ENCODE measurements at regions not wholly inside any gene's neighbourhood (a gene's known extent, or its start where the extent isn't known, plus 50 kb on each side); places are given as distances from the start of the nearest gene placed in this dataset.

DNA sequence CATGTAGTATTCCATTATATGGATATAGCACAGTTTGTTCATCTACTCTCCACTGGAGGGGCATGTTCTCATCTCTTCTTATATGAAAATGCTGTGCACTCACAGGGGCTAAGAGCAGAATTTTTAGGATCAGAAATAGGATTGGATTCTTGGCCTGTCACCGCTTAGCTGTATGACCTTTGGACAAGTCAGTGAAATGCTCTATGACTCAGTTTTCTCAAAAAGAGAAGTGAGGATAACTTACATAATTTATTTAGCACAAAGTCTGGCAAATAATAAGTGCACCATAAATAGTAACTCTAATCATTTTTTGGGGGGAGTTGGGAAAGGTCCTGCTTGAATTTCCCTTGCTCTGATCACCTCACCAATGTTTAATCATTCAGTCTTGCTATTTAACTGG, 103.7 kb upstream of the LRIG1 start:
- H3K4me2 ChIP-seq (ENCODE audit: insufficient read depth, low read length), result no peak overlapping the region
- H3K4me1 ChIP-seq (ENCODE audit: control insufficient read depth, extremely low read depth, insufficient read depth, low read length), result no peaks in the 10 kb centered on the region
- H3K4me3 ChIP-seq (replicated peaks in 1 of 3; ENCODE audit: insufficient read depth in 1 of 3, low read depth in 1 of 3, low read length in 3 of 3), result no peak overlapping the region
- BruUV-seq (replicated peaks), result no TSS peak
- H3K9ac ChIP-seq (replicated peaks; ENCODE audit: extremely low read depth, insufficient read depth, low read length), result no peak overlapping the region
- no peaks in the 10 kb centered on the region for H4K20me1 ChIP-seq (replicated peaks; ENCODE audit: control insufficient read depth, extremely low read depth, insufficient read depth, low read length)
- H3K36me3 ChIP-seq (ENCODE audit: control insufficient read depth in 2 of 2, extremely low read depth in 1 of 2, insufficient read depth in 2 of 2, low read length in 2 of 2), result no peaks in the 10 kb centered on the region
- no peaks in the 10 kb centered on the region for H3K9me3 ChIP-seq (replicated peaks; ENCODE audit: control insufficient read depth, insufficient read depth, low read length)
- CTCF ChIA-PET, result no interaction called here
- TF ChIP-seq, protein P1, sequence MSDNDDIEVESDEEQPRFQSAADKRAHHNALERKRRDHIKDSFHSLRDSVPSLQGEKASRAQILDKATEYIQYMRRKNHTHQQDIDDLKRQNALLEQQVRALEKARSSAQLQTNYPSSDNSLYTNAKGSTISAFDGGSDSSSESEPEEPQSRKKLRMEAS (IDR thresholded peaks at IDR 0.05; ENCODE audit: insufficient read depth, insufficient read length), result no peak
- TF ChIP-seq POLR2AphosphoS5 (IDR thresholded peaks at IDR 0.05; ENCODE audit: insufficient read depth, low read depth, low read length), result no peak
- no peak for TF ChIP-seq POLR2A (IDR thresholded peaks at IDR 0.05; ENCODE audit: low read depth, low read length)
- no peak for TF ChIP-seq MYC (IDR thresholded peaks at IDR 0.05; ENCODE audit: low read depth, low read length)
- no peak for TF ChIP-seq FOS (IDR thresholded peaks at IDR 0.05; ENCODE audit: borderline replicate concordance, insufficient read depth, low read length)
- no peak for TF ChIP-seq EZH2 (IDR thresholded peaks at IDR 0.05; ENCODE audit: borderline replicate concordance, low read depth, low read length, severe bottlenecking)
- TF ChIP-seq, protein P2, sequence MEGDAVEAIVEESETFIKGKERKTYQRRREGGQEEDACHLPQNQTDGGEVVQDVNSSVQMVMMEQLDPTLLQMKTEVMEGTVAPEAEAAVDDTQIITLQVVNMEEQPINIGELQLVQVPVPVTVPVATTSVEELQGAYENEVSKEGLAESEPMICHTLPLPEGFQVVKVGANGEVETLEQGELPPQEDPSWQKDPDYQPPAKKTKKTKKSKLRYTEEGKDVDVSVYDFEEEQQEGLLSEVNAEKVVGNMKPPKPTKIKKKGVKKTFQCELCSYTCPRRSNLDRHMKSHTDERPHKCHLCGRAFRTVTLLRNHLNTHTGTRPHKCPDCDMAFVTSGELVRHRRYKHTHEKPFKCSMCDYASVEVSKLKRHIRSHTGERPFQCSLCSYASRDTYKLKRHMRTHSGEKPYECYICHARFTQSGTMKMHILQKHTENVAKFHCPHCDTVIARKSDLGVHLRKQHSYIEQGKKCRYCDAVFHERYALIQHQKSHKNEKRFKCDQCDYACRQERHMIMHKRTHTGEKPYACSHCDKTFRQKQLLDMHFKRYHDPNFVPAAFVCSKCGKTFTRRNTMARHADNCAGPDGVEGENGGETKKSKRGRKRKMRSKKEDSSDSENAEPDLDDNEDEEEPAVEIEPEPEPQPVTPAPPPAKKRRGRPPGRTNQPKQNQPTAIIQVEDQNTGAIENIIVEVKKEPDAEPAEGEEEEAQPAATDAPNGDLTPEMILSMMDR (IDR thresholded peaks at IDR 0.05; ENCODE audit: extremely low read depth in 1 of 2, insufficient read depth in 1 of 2, low read depth in 1 of 2, low read length in 2 of 2), result no peak
- TF ChIP-seq JUN (IDR thresholded peaks at IDR 0.05; ENCODE audit: borderline replicate concordance, insufficient read depth, insufficient read length, low read depth), result no peak
- no peak for TF ChIP-seq GATA2 (IDR thresholded peaks at IDR 0.05; ENCODE audit: insufficient read depth, insufficient read length, low read depth, low read length)
- no peak overlapping the region for H2AFZ ChIP-seq (ENCODE audit: low read depth, low read length)
- H3K9me1 ChIP-seq (replicated peaks; ENCODE audit: control insufficient read depth, extremely low read depth, insufficient read depth, low read length), result no peaks in the 10 kb centered on the region
- peaks cover 5 to 12% of the 10 kb centered on the region in 2 experiments for H3K27me3 ChIP-seq (ENCODE audit: control insufficient read depth in 2 of 2, insufficient read depth in 2 of 2, low read length in 2 of 2)
- FAIRE-seq, result no peak
- dilution Hi-C loops (cut with MboI; ENCODE audit: extremely low pct_ligation_motif_present, low sequenced_read_pairs), result no loop called here
- H3K27ac ChIP-seq (ENCODE audit: insufficient read depth, low read depth, low read length), result no peak overlapping the region
- intact Hi-C loops (cut with micrococcal nuclease), result no loop called here
- no peaks in the 10 kb centered on the region for H3K79me2 ChIP-seq (ENCODE audit: control insufficient read depth, insufficient read depth, low read length)
- DNase-seq (ENCODE audit: low read depth, low spot score), result no peak
- POLR2A ChIA-PET, result no interaction called here

Measured in endothelial cell of umbilical vein (primary cell).